GOT3 (cell line): ENCODE measurements at regions not wholly inside any gene's neighbourhood (a gene's known extent, or its start where the extent isn't known, plus 50 kb on each side); places are given as distances from the start of the nearest gene placed in this dataset.

Source experiments
- DNase-seq: peaks from one replicate; lab custom pipeline; 2025; ENCODE audit warnings: mixed read lengths; lab: John Stamatoyannopoulos, UW

- no peak for DNase-seq
Measured at GRCh38 chr12:91356405-91356804, 173.8 kb upstream of the DCN start.

- no peak for DNase-seq
Measured at GRCh38 chr12:91355150-91356006, 172.8 kb upstream of the DCN start.

- no peak for DNase-seq
Measured at GRCh38 chr12:91353266-91353665, 170.6 kb upstream of the DCN start.

GRCh38 chr12:91349476-91349875 lies 166.9 kb upstream of the DCN start:
- no peak for DNase-seq

GRCh38 chr12:91347481-91348214 lies 165.0 kb upstream of the DCN start:
- no peak for DNase-seq

- DNase-seq = no peak
Measured at GRCh38 chr12:91346827-91347226, 164.2 kb upstream of the DCN start.

- DNase-seq = no peak
Measured at GRCh38 chr12:91344408-91344807, 161.8 kb upstream of the DCN start.

GRCh38 chr12:91343010-91343409 lies 160.4 kb upstream of the DCN start:
- DNase-seq = no peak

GRCh38 chr12:91339106-91339505 lies 156.5 kb upstream of the DCN start:
- no peak for DNase-seq

GRCh38 chr12:91335699-91336098 lies 153.1 kb upstream of the DCN start:
- no peak for DNase-seq

GRCh38 chr12:91333966-91334365 lies 151.3 kb upstream of the DCN start:
- DNase-seq = no peak

- no peak for DNase-seq
Measured at GRCh38 chr12:91332302-91332701, 149.7 kb upstream of the DCN start.

- DNase-seq = no peak
Measured at GRCh38 chr12:91331371-91331770, 148.8 kb upstream of the DCN start.

- no peak for DNase-seq
Measured at GRCh38 chr12:91328451-91328850, 145.8 kb upstream of the DCN start.

- DNase-seq = no peak
Measured at GRCh38 chr12:91327889-91328288, 145.3 kb upstream of the DCN start.

GRCh38 chr12:91327131-91327530 lies 144.5 kb upstream of the DCN start:
- no peak for DNase-seq

- DNase-seq = no peak
Measured at GRCh38 chr12:91326058-91327027, 143.7 kb upstream of the DCN start.

GRCh38 chr12:91320999-91321398 lies 138.4 kb upstream of the DCN start:
- DNase-seq = no peak

- no peak for DNase-seq
Measured at GRCh38 chr12:91319071-91319760, 136.6 kb upstream of the DCN start.

- DNase-seq = no peak
Measured at GRCh38 chr12:91317306-91317705, 134.7 kb upstream of the DCN start.

- no peak for DNase-seq
Measured at GRCh38 chr12:91316907-91317269, 134.3 kb upstream of the DCN start.
